IMR-90 (cell line): ENCODE measurements at regions not wholly inside any gene's neighbourhood (a gene's known extent, or its start where the extent isn't known, plus 50 kb on each side); places are given as distances from the start of the nearest gene placed in this dataset.

Experiments
- CEBPB ChIP-seq: IDR thresholded peaks from 2 replicates; pipeline ENCODE4 v1.6.1; 2012; ENCODE audit warnings: low read depth, low read length, improper control_type of control experiment
- CHD1 ChIP-seq: IDR thresholded peaks from 2 replicates; pipeline ENCODE4 v1.6.1; 2012; ENCODE audit warnings: low read depth, low read length, improper control_type of control experiment
- FOS ChIP-seq: fragments of 150-350 bp; IDR thresholded peaks from 2 replicates; pipeline ENCODE4 v1.6.1; 2016; ENCODE audit warnings: low read depth, low read length
- MXI1 ChIP-seq: IDR thresholded peaks from 2 replicates; pipeline ENCODE4 v1.6.1; 2012; ENCODE audit warnings: low read depth, mild to moderate bottlenecking, low read length, moderate library complexity, borderline replicate concordance
- NFE2L2 ChIP-seq: fragments of 150-350 bp; IDR thresholded peaks from 2 replicates; pipeline ENCODE4 v1.6.1; 2016; ENCODE audit warnings: low read depth, mild to moderate bottlenecking, low read length
- POLR2A ChIP-seq: IDR thresholded peaks from 2 replicates; pipeline ENCODE4 v1.6.1; 2012; ENCODE audit warnings: mild to moderate bottlenecking, low read depth, low read length
- RAD21 ChIP-seq: IDR thresholded peaks from 2 replicates; pipeline ENCODE4 v1.6.1; 2012; ENCODE audit warnings: low read length, improper control_type of control experiment
- RCOR1 ChIP-seq: IDR thresholded peaks from 2 replicates; pipeline ENCODE4 v1.6.1; 2012; ENCODE audit warnings: mild to moderate bottlenecking, low read length, improper control_type of control experiment; ENCODE audit not compliant: insufficient replicate concordance
- RFX5 ChIP-seq: IDR thresholded peaks from 2 replicates; pipeline ENCODE4 v1.8.0; 2012; ENCODE audit warnings: low read depth, mild to moderate bottlenecking, low read length, moderate library complexity
- SMC3 ChIP-seq: fragments of 150-350 bp; IDR thresholded peaks from 2 replicates; pipeline ENCODE4 v1.6.1; 2016; ENCODE audit warnings: low read depth, mild to moderate bottlenecking, antibody characterized with exemption, low read length, moderate library complexity
- TF ChIP-seq, protein P1 (sequence below): conservative IDR thresholded peaks from 2 replicates; pipeline ENCODE4 v1.5.1; 2012; ENCODE audit warnings: mild to moderate bottlenecking, low read depth, low read length, improper control_type of control experiment
- TF ChIP-seq, protein P2 (sequence below): fragments of 150-350 bp; IDR thresholded peaks from 2 replicates; pipeline ENCODE4 v1.6.1; 2016; ENCODE audit warnings: low read depth, mild to moderate bottlenecking, low read length, moderate library complexity, borderline replicate concordance

DNA sequence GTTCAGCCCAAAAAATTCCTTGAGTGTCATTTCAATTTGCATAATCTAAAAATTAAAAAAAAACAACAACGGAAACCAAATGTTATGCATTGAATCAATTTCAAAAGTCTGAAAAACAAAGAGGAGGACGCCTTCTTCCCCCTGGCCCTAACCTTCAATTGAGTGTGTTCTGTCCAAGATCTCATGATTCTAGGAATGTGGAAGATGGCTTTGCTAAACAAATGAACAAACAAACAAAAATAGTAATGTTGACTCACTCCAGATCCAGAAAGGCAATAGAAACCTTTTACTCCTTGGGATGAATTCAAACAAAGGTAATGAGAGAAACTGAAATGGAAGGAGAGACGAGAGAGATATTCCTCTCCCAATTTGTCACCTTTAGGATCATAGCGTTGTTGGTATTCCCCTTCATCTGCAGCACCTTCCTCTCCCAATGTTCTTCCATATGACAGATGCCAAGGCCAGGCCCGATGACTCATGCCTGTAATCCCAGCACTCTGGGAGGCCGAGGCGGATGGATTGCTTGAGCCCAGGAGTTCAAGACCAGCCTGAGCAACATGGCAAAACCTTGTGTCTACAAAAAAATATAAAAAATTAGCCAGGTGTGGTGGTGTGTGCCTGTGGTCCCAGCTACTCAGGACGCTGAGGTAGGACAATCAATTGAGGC lies 109.2 kb upstream of the ADGRF1 start:
- TF ChIP-seq, protein P1, sequence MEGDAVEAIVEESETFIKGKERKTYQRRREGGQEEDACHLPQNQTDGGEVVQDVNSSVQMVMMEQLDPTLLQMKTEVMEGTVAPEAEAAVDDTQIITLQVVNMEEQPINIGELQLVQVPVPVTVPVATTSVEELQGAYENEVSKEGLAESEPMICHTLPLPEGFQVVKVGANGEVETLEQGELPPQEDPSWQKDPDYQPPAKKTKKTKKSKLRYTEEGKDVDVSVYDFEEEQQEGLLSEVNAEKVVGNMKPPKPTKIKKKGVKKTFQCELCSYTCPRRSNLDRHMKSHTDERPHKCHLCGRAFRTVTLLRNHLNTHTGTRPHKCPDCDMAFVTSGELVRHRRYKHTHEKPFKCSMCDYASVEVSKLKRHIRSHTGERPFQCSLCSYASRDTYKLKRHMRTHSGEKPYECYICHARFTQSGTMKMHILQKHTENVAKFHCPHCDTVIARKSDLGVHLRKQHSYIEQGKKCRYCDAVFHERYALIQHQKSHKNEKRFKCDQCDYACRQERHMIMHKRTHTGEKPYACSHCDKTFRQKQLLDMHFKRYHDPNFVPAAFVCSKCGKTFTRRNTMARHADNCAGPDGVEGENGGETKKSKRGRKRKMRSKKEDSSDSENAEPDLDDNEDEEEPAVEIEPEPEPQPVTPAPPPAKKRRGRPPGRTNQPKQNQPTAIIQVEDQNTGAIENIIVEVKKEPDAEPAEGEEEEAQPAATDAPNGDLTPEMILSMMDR: no peak
- TF ChIP-seq MXI1 (no peak), POLR2A (no peak), RAD21 (no peak), RCOR1 (no peak), FOS (no peak), CHD1 (no peak), CEBPB (no peak), SMC3 (no peak), NFE2L2 (no peak), RFX5 (no peak)
- TF ChIP-seq, protein P2, sequence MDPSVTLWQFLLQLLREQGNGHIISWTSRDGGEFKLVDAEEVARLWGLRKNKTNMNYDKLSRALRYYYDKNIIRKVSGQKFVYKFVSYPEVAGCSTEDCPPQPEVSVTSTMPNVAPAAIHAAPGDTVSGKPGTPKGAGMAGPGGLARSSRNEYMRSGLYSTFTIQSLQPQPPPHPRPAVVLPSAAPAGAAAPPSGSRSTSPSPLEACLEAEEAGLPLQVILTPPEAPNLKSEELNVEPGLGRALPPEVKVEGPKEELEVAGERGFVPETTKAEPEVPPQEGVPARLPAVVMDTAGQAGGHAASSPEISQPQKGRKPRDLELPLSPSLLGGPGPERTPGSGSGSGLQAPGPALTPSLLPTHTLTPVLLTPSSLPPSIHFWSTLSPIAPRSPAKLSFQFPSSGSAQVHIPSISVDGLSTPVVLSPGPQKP: no peak
